IMR-90 (cell line): ENCODE measurements at regions not wholly inside any gene's neighbourhood (a gene's known extent, or its start where the extent isn't known, plus 50 kb on each side); places are given as distances from the start of the nearest gene placed in this dataset.

ENCODE experiments used
- ATAC-seq: fragments of 200-7000 bp; cut with Tn5 transposase; 2 replicates; pipeline ENCODE4 v1.9.1; 2020; ENCODE audit warnings: low read depth, mild to moderate bottlenecking, moderate library complexity
- BruUV-seq: library from RNA; stranded (reverse); fragments of 400-500 nt; replicated peaks from 2 replicates; lab custom pipeline; 2021; lab: Mats Ljungman, UMichigan
- CTCF ChIA-PET: fragments of 300-600 bp; formaldehyde crosslinking; extraction: SDS; loops from one replicate; lab custom pipeline; 2021; ENCODE audit warnings: antibody characterized with exemption; lab: Yijun Ruan, JAX
- POLR2A ChIA-PET: fragments of 300-600 bp; sonication (Branson Sonifier 250); formaldehyde crosslinking; loops from one replicate; lab custom pipeline; 2022; ENCODE audit warnings: antibody characterized with exemption; ENCODE audit not compliant: unreplicated experiment; lab: Charles Lee
- DNase-seq: peaks from one replicate; pipeline ENCODE4 v3.0.0; 2013
- H2AFZ ChIP-seq: replicated peaks from 2 replicates; pipeline ENCODE3; 2013; ENCODE audit warnings: low read length, mild to moderate bottlenecking; ENCODE audit not compliant: poor library complexity
- H2AK5ac ChIP-seq: 2 replicates; pipeline ENCODE4 v1.6.1; 2013; ENCODE audit warnings: low read depth, low read length, inconsistent platforms
- H2AK9ac ChIP-seq: replicated peaks from 2 replicates; pipeline ENCODE3; 2013; ENCODE audit warnings: mild to moderate bottlenecking, low read depth, low read length, moderate library complexity; ENCODE audit not compliant: poor library complexity
- H2BK120ac ChIP-seq: 2 replicates; pipeline ENCODE4 v1.6.1; 2013; ENCODE audit warnings: low read depth, low read length, inconsistent platforms
- H2BK15ac ChIP-seq: 3 replicates; pipeline ENCODE4 v1.6.1; 2013; ENCODE audit warnings: low read depth, low read length, inconsistent platforms
- H2BK20ac ChIP-seq: 2 replicates; pipeline ENCODE4 v1.6.1; 2013; ENCODE audit warnings: low read depth, mild to moderate bottlenecking, inconsistent platforms, low read length, moderate library complexity
- H2BK5ac ChIP-seq: 2 replicates; pipeline ENCODE4 v1.6.1; 2013; ENCODE audit warnings: mild to moderate bottlenecking, low read depth, low read length, inconsistent platforms; ENCODE audit not compliant: poor library complexity, severe bottlenecking
- H3K14ac ChIP-seq: replicated peaks from 2 replicates; pipeline ENCODE4 v1.6.1; 2013; ENCODE audit warnings: low read depth, low read length, inconsistent platforms
- H3K18ac ChIP-seq: 2 replicates; pipeline ENCODE4 v1.6.1; 2013; ENCODE audit warnings: low read depth, low read length, control low read depth
- H3K23ac ChIP-seq: 2 replicates; pipeline ENCODE4 v1.6.1; 2013; ENCODE audit warnings: low read depth, low read length, inconsistent platforms
- H3K27ac ChIP-seq: 2 replicates; pipeline ENCODE4 v1.5.1; 2013; ENCODE audit warnings: mild to moderate bottlenecking, control low read depth, low read length; ENCODE audit not compliant: insufficient read depth
- H3K27me3 ChIP-seq: 2 replicates; pipeline ENCODE4 v1.6.1; 2013; ENCODE audit warnings: low read length; ENCODE audit not compliant: control insufficient read depth, insufficient read depth
- H3K36me3 ChIP-seq: 2 replicates; pipeline ENCODE4 v1.6.1; 2013; ENCODE audit warnings: low read length, mixed read lengths; ENCODE audit not compliant: control insufficient read depth, insufficient read depth
- H3K4ac ChIP-seq: 2 replicates; pipeline ENCODE4 v1.6.1; 2013; ENCODE audit warnings: low read depth, low read length, inconsistent platforms
- H3K4me1 ChIP-seq: 2 replicates; pipeline ENCODE4 v1.6.1; 2013; ENCODE audit warnings: low read length, mixed read lengths; ENCODE audit not compliant: control insufficient read depth, insufficient read depth
- H3K4me2 ChIP-seq: 2 replicates; pipeline ENCODE4 v1.6.1; 2013; ENCODE audit warnings: low read depth, mild to moderate bottlenecking, control low read depth, low read length, moderate library complexity
- H3K4me3 ChIP-seq: 2 replicates; pipeline ENCODE4 v1.5.1; 2013; ENCODE audit warnings: low read depth, mild to moderate bottlenecking, control low read depth, low read length, moderate library complexity; ENCODE audit not compliant: insufficient read depth
- H3K56ac ChIP-seq: 2 replicates; pipeline ENCODE4 v1.6.1; 2013; ENCODE audit warnings: low read length, inconsistent platforms; ENCODE audit not compliant: insufficient read depth; ENCODE audit errors: extremely low read depth
- H3K79me1 ChIP-seq, 2 experiments: 2 replicates each; pipeline ENCODE4 v1.6.1; 2013; ENCODE audit warnings: low read length in 2 of 2, inconsistent platforms in 1 of 2, low read depth in 1 of 2
- H3K9ac ChIP-seq: 2 replicates; pipeline ENCODE4 v1.6.1; 2013; ENCODE audit warnings: low read depth, low read length, control low read depth
- H3K9me1 ChIP-seq: 2 replicates; pipeline ENCODE4 v1.6.1; 2013; ENCODE audit warnings: low read length, inconsistent platforms; ENCODE audit not compliant: insufficient read depth
- H3K9me3 ChIP-seq: 2 replicates; pipeline ENCODE4 v1.6.1; 2013; ENCODE audit warnings: low read length; ENCODE audit not compliant: control insufficient read depth, insufficient read depth
- H4K20me1 ChIP-seq: 2 replicates; pipeline ENCODE4 v1.6.1; 2013; ENCODE audit warnings: low read length, inconsistent platforms; ENCODE audit not compliant: insufficient read depth
- H4K5ac ChIP-seq: 2 replicates; pipeline ENCODE4 v1.6.1; 2013; ENCODE audit warnings: mild to moderate bottlenecking, low read depth, low read length, control low read depth
- H4K8ac ChIP-seq, 2 experiments: 2 replicates each; pipeline ENCODE4 v1.6.1; 2013; ENCODE audit warnings: low read depth in 2 of 2, low read length in 2 of 2, control low read depth in 1 of 2, inconsistent platforms in 1 of 2
- H4K91ac ChIP-seq: 2 replicates; pipeline ENCODE4 v1.6.1; 2013; ENCODE audit warnings: low read depth, low read length, inconsistent platforms; ENCODE audit not compliant: insufficient read depth
- SMC3 ChIP-seq: fragments of 150-350 bp; IDR thresholded peaks from 2 replicates; pipeline ENCODE4 v1.6.1; 2016; ENCODE audit warnings: low read depth, mild to moderate bottlenecking, antibody characterized with exemption, low read length, moderate library complexity
- WGBS, 2 experiments: methylation state at CpG; one replicate each; pipeline versions ENCODE4 v1.1.5 to v1.1.7; 2013; ENCODE audit warnings: missing lambda C conversion rate in 2 of 2; ENCODE audit not compliant: insufficient read length in 1 of 2; ENCODE audit errors: extremely low coverage in 2 of 2; 5-methylcytosine and 5-hydroxymethylcytosine counted together
- dilution Hi-C: fragments of 300-500 bp; cut with HindIII; formaldehyde crosslinking; loops from one replicate; pipeline ENCODE4 v1.14.3; 2018; ENCODE audit warnings: low sequenced_read_pairs; ENCODE audit not compliant: unreplicated experiment
- in situ Hi-C: fragments of 300-500 bp; cut with MboI; formaldehyde crosslinking; loops from 3 replicates; pipeline ENCODE4 v1.14.3; 2019; ENCODE audit warnings: low sequenced_read_pairs, inconsistent platforms, mixed read lengths
- intact Hi-C: fragments of 100-400 bp; cut with micrococcal nuclease; formaldehyde crosslinking; loops from 2 replicates; pipeline ENCODE4 v1.10.0; 2022

DNA sequence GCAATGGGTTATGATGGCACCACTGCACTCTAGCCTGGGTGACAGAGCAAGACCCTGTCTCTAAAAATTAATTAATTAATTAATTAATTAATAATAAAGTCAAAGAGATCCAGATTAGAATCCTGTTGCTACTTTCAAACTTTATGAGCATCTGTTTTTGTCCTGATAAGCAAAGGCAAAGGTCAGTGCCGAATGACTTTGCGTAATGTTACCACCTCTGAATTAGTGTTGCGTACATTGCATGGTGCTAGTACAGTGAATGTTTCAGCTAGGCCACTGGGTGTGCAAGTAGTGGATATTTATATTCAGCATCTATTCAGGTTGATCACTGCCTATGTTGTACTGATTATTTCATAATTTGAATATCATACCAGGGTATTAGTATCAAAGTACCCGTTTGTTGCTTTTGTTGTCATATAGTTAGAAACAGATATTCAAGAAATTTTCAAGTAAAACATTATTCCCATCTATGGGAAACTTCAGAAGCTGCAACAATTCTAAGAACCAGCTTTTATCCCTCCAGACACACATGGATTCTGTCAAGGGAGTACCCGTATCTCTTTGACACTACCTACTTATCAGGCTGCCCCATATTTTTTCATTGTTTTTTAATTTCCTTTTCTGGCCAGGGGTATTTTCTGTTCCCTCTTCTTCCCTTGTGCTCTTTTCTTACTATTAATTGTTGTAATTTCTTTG lies 127.1 kb upstream of the GRM7 start:
- H3K9ac ChIP-seq = no peak overlapping the region
- H3K4me1 ChIP-seq = no peaks in the 10 kb centered on the region
- H3K56ac ChIP-seq = no peak overlapping the region
- H2AK9ac ChIP-seq = no peak overlapping the region
- H2AFZ ChIP-seq = no peak overlapping the region
- no peak for TF ChIP-seq SMC3
- no peaks in the 10 kb centered on the region for H3K36me3 ChIP-seq
- H2BK5ac ChIP-seq = no peak overlapping the region
- no peak overlapping the region for H3K4me2 ChIP-seq
- no peak overlapping the region for H3K23ac ChIP-seq
- H2BK15ac ChIP-seq = no peak overlapping the region
- intact Hi-C loops = no loop called here
- H3K27ac ChIP-seq = no peak overlapping the region
- no peak overlapping the region for H2BK20ac ChIP-seq
- no peak overlapping the region for H2BK120ac ChIP-seq
- WGBS, 2 experiments = no CpG with 5 or more reads among the region's 5 CpGs
- H4K20me1 ChIP-seq = no peaks in the 10 kb centered on the region
- H3K79me1 ChIP-seq = no peaks in the 10 kb centered on the region
- H3K9me3 ChIP-seq = peaks cover 6% of the 10 kb centered on the region; the same call in 1 of the 2 replicates
- ATAC-seq = no peak
- no peaks in the 10 kb centered on the region for H3K27me3 ChIP-seq
- POLR2A ChIA-PET = no interaction called here
- H4K5ac ChIP-seq = no peak overlapping the region
- no TSS peak for BruUV-seq
- in situ Hi-C loops = no loop called here
- H3K18ac ChIP-seq = no peak overlapping the region
- H3K4ac ChIP-seq = no peak overlapping the region
- CTCF ChIA-PET = interaction anchor here (0.6 kb wide), 2 partner anchors 158 to 846 kb away, joined by 3 read pairs; no protein-coding TSS in a partner anchor
- dilution Hi-C loops = no loop called here
- H4K8ac ChIP-seq = no peak overlapping the region
- no peak overlapping the region for H3K14ac ChIP-seq
- no peak for DNase-seq
- H3K4me3 ChIP-seq = no peak overlapping the region
- no peak overlapping the region for H4K91ac ChIP-seq
- H3K9me1 ChIP-seq = no peaks in the 10 kb centered on the region
- H2AK5ac ChIP-seq = no peak overlapping the region
